Suprapubic skin (tissue), 4 donors: ENCODE measurements at regions not wholly inside any gene's neighbourhood (a gene's known extent, or its start where the extent isn't known, plus 50 kb on each side); places are given as distances from the start of the nearest gene placed in this dataset.

Experiments
- DNase-seq, 2 donors: peaks; one replicate each; pipeline ENCODE4 v3.0.0-alpha.2; 2019; ENCODE audit warnings: low spot score in 2 of 2
- H3K27ac ChIP-seq: fragments of 200-600 bp; sonication (generic); one replicate; pipeline ENCODE4 v1.5.1; 2019
- H3K27me3 ChIP-seq: fragments of 200-600 bp; sonication (generic); one replicate; pipeline ENCODE4 v1.5.1; 2019
- H3K36me3 ChIP-seq: fragments of 200-600 bp; sonication (generic); one replicate; pipeline ENCODE4 v1.5.1; 2019
- H3K4me1 ChIP-seq: fragments of 200-600 bp; sonication (generic); one replicate; pipeline ENCODE4 v1.5.1; 2019
- H3K4me3 ChIP-seq: fragments of 200-600 bp; sonication (generic); one replicate; pipeline ENCODE4 v1.5.1; 2019; ENCODE audit warnings: mild to moderate bottlenecking
- H3K9me3 ChIP-seq: fragments of 200-600 bp; sonication (generic); one replicate; pipeline ENCODE4 v1.5.1; 2019
- CTCF ChIP-seq, 2 donors: fragments of 200-600 bp in 1 of 2; fragments of 450-650 bp in 1 of 2; sonication (generic) in 1 of 2; IDR thresholded peaks; one replicate each; pipeline ENCODE4 v1.5.1; 2016 to 2019; ENCODE audit warnings: antibody characterized with exemption in 2 of 2, mild to moderate bottlenecking in 1 of 2, moderate library complexity in 1 of 2
- EP300 ChIP-seq: sonication (generic); formaldehyde crosslinking; IDR thresholded peaks from one replicate; pipeline ENCODE4 v1.6.1; 2017; ENCODE audit warnings: antibody characterized with exemption
- POLR2A ChIP-seq, 2 donors: fragments of 450-650 bp; IDR thresholded peaks; one replicate each; pipeline ENCODE4 v1.6.1; 2017; ENCODE audit warnings: antibody characterized with exemption in 2 of 2, mild to moderate bottlenecking in 2 of 2, moderate library complexity in 2 of 2
- POLR2AphosphoS5 ChIP-seq, 3 donors: sonication (generic); formaldehyde crosslinking; IDR thresholded peaks; one replicate each; pipeline ENCODE4 v1.6.1; 2017; ENCODE audit warnings: antibody characterized with exemption in 3 of 3
- WGBS: methylation state at CpG from one replicate; pipeline ENCODE4 v1.1.5; 2018; 5-methylcytosine and 5-hydroxymethylcytosine counted together

- no peak overlapping the region for H3K4me3 ChIP-seq
- DNase-seq = no peak
- H3K4me1 ChIP-seq = no peaks in the 10 kb centered on the region
- no peak overlapping the region for H3K27ac ChIP-seq
- no peaks in the 10 kb centered on the region for H3K27me3 ChIP-seq
- 50% methylated on average over 3 of the region's 3 CpGs for WGBS
- peaks cover 7% of the 10 kb centered on the region for H3K9me3 ChIP-seq
- no peaks in the 10 kb centered on the region for H3K36me3 ChIP-seq
- TF ChIP-seq EP300 (no peak), POLR2AphosphoS5 (IDR thresholded peaks at IDR 0.05) (no peak), CTCF (IDR thresholded peaks at IDR 0.05) (no peak), POLR2A (IDR thresholded peaks at IDR 0.05) (no peak)
These were observed 132.2 kb upstream of the KIT start for GRCh38 chr4:54525602-54526001.

- H3K36me3 ChIP-seq = no peaks in the 10 kb centered on the region
These were observed 131.2 kb upstream of the KIT start for GRCh38 chr4:54526560-54526959.

GRCh38 chr4:54527532-54527931 is 130.2 kb upstream of the KIT start:
- DNase-seq = no peak
- H3K9me3 ChIP-seq = no peaks in the 10 kb centered on the region
- 89% methylated on average over 6 of the region's 6 CpGs for WGBS
- no peak overlapping the region for H3K27ac ChIP-seq
- H3K4me3 ChIP-seq = no peak overlapping the region
- H3K27me3 ChIP-seq = no peaks in the 10 kb centered on the region
- H3K4me1 ChIP-seq = no peaks in the 10 kb centered on the region
- no peaks in the 10 kb centered on the region for H3K36me3 ChIP-seq
- TF ChIP-seq POLR2A (IDR thresholded peaks at IDR 0.05) = no peak
- TF ChIP-seq EP300 = no peak
- TF ChIP-seq POLR2AphosphoS5 (IDR thresholded peaks at IDR 0.05) = no peak
- TF ChIP-seq CTCF (IDR thresholded peaks at IDR 0.05) = no peak

More at GRCh38 chr4:54526560-54526959, 131.2 kb upstream of the KIT start:
- DNase-seq = no peak
- TF ChIP-seq EP300 = no peak
- no peak for TF ChIP-seq POLR2A (IDR thresholded peaks at IDR 0.05)
- no peak for TF ChIP-seq CTCF (IDR thresholded peaks at IDR 0.05)
- TF ChIP-seq POLR2AphosphoS5 (IDR thresholded peaks at IDR 0.05) = no peak
- 62% methylated on average over 4 of the region's 4 CpGs for WGBS
- no peaks in the 10 kb centered on the region for H3K27me3 ChIP-seq
- H3K27ac ChIP-seq = no peak overlapping the region
- H3K4me1 ChIP-seq = no peaks in the 10 kb centered on the region
- peaks cover 7% of the 10 kb centered on the region for H3K9me3 ChIP-seq
- no peak overlapping the region for H3K4me3 ChIP-seq

GRCh38 chr4:54539500-54540029 is 118.2 kb upstream of the KIT start:
- H3K9me3 ChIP-seq = no peaks in the 10 kb centered on the region
- H3K4me1 ChIP-seq = peaks cover 4% of the 10 kb centered on the region
- WGBS = 16% methylated on average over 11 of the region's 26 CpGs
- no peak for TF ChIP-seq CTCF (IDR thresholded peaks at IDR 0.05)
- no peak for TF ChIP-seq EP300
- no peak for TF ChIP-seq POLR2A (IDR thresholded peaks at IDR 0.05)
- peak overlapping the region; percentile 40 for H3K4me3 ChIP-seq
- no peaks in the 10 kb centered on the region for H3K27me3 ChIP-seq
- no peak overlapping the region for H3K27ac ChIP-seq
- no peaks in the 10 kb centered on the region for H3K36me3 ChIP-seq
- peak; percentile 66 to 81 for DNase-seq

- 73% methylated on average over 2 of the region's 2 CpGs for WGBS
- DNase-seq = no peak
- TF ChIP-seq CTCF (IDR thresholded peaks at IDR 0.05) (no peak), EP300 (no peak), POLR2AphosphoS5 (IDR thresholded peaks at IDR 0.05) (no peak), POLR2A (IDR thresholded peaks at IDR 0.05) (no peak)
- no peaks in the 10 kb centered on the region for H3K36me3 ChIP-seq
- no peaks in the 10 kb centered on the region for H3K9me3 ChIP-seq
- H3K27me3 ChIP-seq = no peaks in the 10 kb centered on the region
- no peak overlapping the region for H3K4me3 ChIP-seq
- no peak overlapping the region for H3K27ac ChIP-seq
- peaks cover 10% of the 10 kb centered on the region for H3K4me1 ChIP-seq
These were observed 116.8 kb upstream of the KIT start for GRCh38 chr4:54540931-54541330.
